ENCODE measurements at regions not wholly inside any gene's neighbourhood (a gene's known extent, or its start where the extent isn't known, plus 50 kb on each side); places are given as distances from the start of the nearest gene placed in this dataset.

- no peak for DNase-seq
Measured at GRCh38 chr5:76030343-76030742, 52.8 kb upstream of the SV2C start.

GRCh38 chr5:76029739-76030138 lies 53.4 kb upstream of the SV2C start:
- DNase-seq, result no peak

GRCh38 chr5:76025790-76026189 lies 57.4 kb upstream of the SV2C start:
- no peak for DNase-seq

- DNase-seq, result no peak
Measured at GRCh38 chr5:76025069-76025468, 58.1 kb upstream of the SV2C start.

GRCh38 chr5:76022611-76023010 lies 60.6 kb upstream of the SV2C start:
- DNase-seq, result no peak

- DNase-seq, result no peak
Measured at GRCh38 chr5:76021936-76022584, 61.1 kb upstream of the SV2C start.

- no peak for DNase-seq
Measured at GRCh38 chr5:76016258-76016657, 66.9 kb upstream of the SV2C start.

- DNase-seq, result no peak
Measured at GRCh38 chr5:76014005-76014404, 69.2 kb upstream of the SV2C start.

- DNase-seq, result no peak
Measured at GRCh38 chr5:76007904-76008303, 75.3 kb upstream of the SV2C start.

- DNase-seq, result no peak
Measured at GRCh38 chr5:76000582-76000981, 82.6 kb upstream of the SV2C start.

GRCh38 chr5:75993643-75994520 lies 89.3 kb upstream of the SV2C start:
- DNase-seq, result no peak

GRCh38 chr5:75993183-75993582 lies 90.0 kb upstream of the SV2C start:
- DNase-seq, result no peak

- no peak for DNase-seq
Measured at GRCh38 chr5:75992753-75993152, 90.4 kb upstream of the SV2C start.

- no peak for DNase-seq
Measured at GRCh38 chr5:75985077-75985476, 98.1 kb upstream of the SV2C start.

- no peak for DNase-seq
Measured at GRCh38 chr5:75975496-75975895, 107.7 kb upstream of the SV2C start.

- no peak for DNase-seq
Measured at GRCh38 chr5:75965292-75965691, 117.9 kb upstream of the SV2C start.

- peak; percentile 12 for DNase-seq
Measured at GRCh38 chr5:75964008-75964407, 119.2 kb upstream of the SV2C start.

- DNase-seq, result no peak
Measured at GRCh38 chr5:75963554-75963953, 119.6 kb upstream of the SV2C start.

- DNase-seq, result no peak
Measured at GRCh38 chr5:75961818-75962217, 121.4 kb upstream of the SV2C start.

- DNase-seq, result no peak
Measured at GRCh38 chr5:75960129-75960528, 123.1 kb upstream of the SV2C start.

GRCh38 chr5:75952963-75953362 lies 130.2 kb upstream of the SV2C start:
- no peak for DNase-seq

- DNase-seq, result no peak
Measured at GRCh38 chr5:75952291-75952690, 130.9 kb upstream of the SV2C start.

- DNase-seq, result no peak
Measured at GRCh38 chr5:75951716-75952115, 131.5 kb upstream of the SV2C start.

GRCh38 chr5:75951158-75951557 lies 132.0 kb upstream of the SV2C start:
- no peak for DNase-seq

- no peak for DNase-seq
Measured at GRCh38 chr5:75948438-75948837, 134.7 kb upstream of the SV2C start.

All from RPMI8226 (cell line).